ENCODE measurements at regions not wholly inside any gene's neighbourhood (a gene's known extent, or its start where the extent isn't known, plus 50 kb on each side); places are given as distances from the start of the nearest gene placed in this dataset.

DNA sequence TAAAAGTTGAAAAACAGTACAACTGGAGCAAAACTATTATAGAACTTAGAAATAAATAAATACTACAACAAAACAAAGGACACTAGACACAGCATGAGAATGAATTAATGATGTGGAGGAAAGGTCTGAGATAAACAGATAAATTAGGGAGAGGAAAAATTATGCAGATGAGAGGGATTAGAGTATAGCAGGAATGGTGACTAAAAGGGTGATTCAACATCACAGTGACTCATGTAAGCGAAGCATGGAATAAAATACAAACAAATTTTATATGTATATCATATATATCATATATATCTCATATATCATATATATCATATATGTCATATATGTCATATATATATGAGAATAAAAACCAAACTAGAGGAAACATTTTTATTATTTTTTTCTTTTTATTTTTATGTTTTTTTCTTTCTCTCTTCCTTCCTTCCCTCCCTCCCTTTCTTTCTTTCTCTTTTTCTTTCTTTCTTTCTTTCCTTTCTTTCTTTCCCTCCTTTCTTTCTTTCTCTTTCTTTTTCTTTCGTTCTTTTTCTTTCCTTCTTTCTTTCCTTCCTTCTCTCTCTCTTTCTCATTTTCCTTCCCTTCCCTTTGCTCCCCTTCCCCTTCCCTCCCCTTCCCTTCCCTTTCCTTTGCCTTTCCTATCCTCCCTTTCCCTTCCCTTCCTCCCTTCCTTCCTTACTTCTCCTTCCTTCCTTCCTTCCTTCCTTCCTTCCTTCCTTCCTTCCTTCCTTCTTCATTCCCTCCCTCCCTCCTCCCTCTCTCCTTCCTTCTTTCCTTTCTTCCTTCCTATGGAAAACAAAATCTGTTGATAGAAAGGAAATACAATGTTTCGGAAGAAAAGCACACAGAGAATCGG, 1014.6 kb downstream of the GRIK2 start:
- no peak for DNase-seq (ENCODE audit: low read depth in 2 of 2)

DNA sequence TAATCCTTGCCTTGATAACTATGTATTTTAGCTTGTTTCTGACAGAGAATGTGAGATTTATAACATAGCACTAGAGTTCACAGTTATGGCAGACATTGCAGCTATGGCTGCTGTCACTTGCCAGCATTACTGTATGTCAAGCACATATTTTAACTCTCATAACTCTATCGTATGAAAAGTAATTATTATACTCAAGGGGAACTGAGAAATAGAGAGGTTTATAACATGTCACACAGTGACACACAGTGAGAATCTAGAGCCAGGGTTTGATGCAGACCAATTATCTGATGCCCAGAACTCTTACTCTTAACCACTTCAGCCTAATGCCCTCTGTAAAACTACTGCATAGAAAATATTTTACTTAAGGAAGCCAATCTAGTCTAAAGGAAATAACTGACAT, 1012.4 kb downstream of the GRIK2 start:
- DNase-seq (ENCODE audit: low read depth in 2 of 2): no peak

DNA sequence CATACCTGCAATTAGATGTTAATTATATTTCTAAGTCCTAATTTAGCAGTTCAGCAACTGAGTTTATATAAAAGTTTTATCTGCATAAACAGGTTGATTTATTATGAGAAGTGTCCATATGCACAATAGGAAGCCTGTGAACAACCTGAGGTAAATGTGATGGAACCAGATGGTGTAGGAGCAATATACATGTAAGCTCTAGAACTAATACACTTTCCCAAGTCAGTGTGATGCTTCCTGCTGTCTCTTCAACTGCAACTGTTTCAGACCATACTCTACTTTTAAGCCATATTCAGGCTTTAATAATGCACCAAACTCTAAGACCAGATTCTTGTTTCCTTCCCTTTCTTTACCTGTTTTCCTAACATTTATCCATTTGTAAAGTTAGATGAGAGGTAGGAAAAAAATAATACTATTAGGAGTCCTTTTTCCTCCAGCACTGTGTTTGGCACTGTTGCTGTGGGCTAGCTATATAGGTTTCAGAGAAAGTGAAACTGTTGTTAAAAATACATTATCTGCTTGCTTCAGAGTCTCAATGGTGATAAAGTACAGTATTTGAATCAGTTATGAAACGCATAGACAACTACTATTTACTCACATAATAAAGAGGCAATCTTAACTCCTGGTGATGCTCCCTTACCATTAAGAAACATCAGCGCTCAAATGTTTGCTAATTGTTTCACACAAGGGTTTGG, 1009.3 kb downstream of the GRIK2 start:
- DNase-seq (ENCODE audit: low read depth in 2 of 2): no peak

DNA sequence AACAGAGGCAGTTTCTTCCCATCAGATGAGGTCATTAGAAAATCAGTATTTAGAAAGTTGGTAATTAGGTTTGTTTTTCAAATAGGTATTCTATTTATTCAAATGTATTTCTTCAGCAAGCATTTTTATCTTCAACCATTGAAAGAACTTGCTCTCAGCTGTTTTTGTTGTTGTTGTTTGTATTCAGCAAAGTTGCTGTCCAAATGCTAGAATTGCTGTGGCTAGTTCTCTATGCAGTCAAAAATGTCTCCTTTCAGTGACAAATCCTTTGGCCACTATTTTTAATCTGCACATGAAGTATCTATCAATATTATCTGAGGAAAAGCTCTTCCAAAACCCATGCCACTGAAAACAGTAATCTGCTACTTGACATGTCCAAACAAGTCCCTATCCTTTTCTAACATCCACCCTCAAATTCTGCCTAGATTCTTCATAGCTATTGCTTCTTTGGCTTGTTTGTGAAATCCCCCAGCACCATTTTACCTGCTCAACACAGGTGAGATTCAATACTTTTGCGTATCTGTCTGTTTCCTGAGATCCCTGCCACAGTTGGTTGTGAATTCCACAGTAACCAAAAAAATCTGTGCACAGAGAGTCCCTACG, 1005.4 kb downstream of the GRIK2 start:
- DNase-seq (ENCODE audit: low read depth in 2 of 2): no peak

DNA sequence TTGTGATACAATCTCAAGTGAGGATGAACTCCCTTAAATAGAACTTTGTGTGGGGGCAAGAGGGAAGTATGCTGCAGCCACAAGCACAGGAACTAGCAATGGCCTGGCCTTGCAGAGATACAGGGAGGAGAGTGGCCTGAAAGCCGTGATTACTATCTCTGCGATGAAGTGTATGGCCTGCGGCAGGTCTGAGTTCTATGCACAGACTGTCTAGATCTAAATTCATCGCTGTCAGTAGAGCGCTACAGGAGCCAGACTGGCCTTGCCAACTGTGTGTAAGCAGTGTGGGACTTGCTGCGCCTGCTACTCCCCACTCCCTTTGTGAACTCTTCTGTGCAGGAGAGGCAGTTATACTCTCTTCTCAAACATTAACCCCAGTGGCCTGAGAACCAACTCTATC, 997.0 kb downstream of the GRIK2 start:
- DNase-seq (ENCODE audit: low read depth in 2 of 2): no peak

DNA sequence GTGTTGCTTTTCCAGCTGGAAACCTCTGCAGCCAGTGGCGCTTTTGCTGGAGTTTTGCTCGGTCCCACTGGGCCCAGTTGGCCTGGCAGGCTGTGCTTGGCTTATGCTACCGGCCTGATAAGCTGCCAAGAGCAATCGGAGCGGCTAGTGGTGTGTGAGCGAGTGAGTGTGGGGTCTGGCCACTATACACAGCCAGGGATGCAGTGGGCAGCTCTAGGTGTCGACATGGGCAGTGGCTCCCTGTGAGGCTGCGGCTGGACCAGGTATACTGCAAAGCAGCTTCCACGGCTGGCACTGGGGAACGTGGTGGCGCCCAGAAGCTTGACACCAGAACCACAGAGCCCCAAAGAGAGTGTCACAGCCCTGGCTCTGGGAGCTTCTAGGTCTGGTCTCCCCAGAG, 996.5 kb downstream of the GRIK2 start:
- DNase-seq (ENCODE audit: low read depth in 2 of 2): no peak

DNA sequence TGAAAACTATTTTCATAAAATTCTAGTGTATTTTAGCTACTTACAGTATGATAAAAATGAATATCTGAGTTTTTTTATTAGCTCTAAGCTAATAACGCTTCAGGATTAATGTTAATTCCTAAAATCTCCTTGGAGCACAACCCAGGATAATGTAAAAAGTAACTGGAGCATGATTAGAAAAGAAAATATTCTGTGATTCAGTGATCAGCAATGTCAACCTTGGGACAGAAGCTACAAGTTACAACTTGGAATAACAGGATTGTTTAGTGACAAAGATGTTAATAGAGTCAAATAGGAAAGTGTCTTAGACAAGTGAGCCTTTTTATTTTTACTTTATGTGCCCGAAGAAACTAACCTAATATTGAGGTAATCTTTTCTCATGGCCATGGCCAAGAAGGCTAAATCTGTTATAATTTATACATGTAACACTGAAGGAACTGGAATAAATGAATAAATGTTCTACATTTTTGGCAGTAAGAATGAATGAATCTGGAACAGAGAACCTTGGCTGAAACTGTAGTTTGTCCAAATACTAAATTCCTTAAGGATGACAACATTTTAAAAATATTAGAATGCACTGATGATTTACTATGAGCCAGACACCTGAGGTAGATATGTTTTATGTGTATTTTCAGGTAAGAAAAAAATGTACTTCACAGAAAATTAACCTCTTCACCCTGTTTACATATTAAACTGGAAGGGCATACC, 994.0 kb downstream of the GRIK2 start:
- DNase-seq (ENCODE audit: low read depth in 2 of 2): no peak

DNA sequence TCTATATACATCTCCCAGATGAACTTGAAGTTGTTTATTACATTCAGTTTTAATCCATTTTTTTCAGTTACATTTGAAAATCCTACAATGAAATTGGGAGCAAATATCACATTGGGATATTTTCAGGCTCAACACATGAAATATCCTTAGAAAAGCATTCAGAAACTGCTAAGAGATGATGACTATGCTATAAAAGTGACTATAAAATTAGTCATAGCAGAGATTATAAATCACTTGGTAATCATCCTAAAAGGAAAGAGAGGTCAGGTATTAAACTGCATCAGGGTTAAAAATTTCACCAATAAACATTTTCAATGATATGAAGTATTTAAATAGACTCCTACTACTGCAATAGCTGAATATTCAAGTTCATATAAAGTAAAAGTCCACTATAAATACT, 987.7 kb downstream of the GRIK2 start:
- no peak for DNase-seq (ENCODE audit: low read depth in 2 of 2)

DNA sequence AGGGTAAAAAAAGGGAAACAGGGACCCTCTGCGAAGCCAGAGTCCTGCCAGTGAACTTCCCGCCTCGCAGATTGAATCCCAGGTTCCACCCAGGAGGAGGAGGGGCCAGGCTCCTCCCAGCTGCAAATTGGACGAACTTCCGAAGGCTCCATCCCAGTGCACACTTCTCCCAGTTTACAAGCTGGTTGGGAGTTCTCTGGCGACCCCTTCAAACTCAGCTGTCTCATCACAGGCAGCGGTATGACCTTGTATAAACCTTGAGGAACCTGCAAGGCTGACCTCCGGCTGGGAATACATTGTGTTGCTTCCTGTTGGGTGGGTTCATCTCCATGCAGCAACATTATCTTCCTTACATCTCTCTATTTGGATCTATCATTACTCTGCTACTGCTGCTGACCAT, 962.7 kb downstream of the GRIK2 start:
- no peak for DNase-seq (ENCODE audit: low read depth in 2 of 2)

DNA sequence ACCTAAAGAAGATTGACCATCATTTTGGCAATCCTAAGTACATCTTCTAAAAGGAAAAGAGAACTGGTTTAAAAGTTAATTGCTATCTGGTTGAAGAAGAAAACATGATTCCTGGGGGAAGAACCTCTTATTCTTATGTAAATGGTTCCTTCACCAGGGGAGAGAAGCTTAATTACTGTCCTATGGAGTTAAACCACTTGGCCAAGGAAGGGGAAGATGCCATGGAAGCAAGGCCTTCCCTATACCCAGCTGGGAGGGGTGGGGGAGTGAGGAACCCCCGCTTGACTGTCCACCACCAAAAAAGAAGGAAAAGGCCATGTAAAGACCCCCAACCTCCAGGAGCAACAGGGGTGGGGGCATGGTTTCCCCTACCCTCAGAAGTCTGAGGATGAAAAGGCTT, 962.1 kb downstream of the GRIK2 start:
- no peak for DNase-seq (ENCODE audit: low read depth in 2 of 2)

DNA sequence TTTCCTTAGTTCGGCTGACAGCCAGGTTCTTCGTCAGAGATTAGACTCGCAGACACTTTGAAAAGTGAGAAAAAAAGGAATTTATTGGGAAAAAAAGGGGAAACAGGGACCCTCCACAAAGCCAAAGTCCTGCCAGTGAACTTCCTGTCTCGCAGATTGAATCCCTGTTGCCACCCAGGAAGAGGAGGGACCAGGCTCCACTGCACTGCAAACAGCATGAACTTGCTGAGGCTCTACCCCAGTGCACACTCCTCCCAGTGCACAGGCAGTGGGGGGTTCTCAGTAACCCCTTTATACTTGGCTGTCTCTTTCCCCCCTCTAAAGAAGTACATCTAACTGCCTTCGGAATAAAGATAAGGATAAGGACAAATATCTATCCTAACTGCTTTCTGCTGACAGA, 959.0 kb downstream of the GRIK2 start:
- no peak for DNase-seq (ENCODE audit: low read depth in 2 of 2)

DNA sequence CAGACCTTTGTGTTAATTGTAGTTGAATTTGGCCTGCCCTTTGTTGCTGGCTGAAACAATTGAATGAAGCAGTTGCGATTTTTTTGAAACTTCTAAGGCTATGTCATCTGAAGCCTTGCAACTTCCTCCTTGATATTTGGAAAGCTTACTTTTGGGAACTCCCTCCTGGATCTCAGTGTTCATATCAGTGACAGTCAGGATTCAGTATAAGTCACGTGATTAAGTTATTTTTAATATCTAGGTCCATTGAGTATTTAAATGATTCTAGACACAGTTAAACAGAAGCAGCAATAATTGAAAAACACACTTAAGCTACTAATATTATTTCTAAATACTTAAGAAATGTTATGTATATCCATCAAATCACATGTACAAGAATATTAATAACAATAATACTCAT, 951.3 kb downstream of the GRIK2 start:
- no peak for DNase-seq (ENCODE audit: low read depth in 2 of 2)

DNA sequence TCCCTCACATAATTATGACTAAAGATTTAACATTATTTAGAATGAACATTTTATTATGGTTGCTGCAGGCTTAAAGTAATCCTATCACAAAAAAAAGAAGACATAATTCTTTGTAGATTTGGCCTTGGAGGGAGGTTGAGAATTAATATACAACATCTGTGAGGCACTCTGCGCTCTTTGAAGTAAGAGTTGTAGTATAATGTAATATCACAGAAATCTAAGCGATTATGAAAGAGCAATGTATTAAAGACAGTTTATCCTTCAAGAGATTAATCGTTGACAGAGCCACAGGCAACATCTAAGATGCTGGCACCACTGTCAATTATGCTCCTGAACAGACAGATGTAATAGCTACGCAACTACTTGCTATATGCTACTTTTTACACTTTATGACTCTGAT, 946.8 kb downstream of the GRIK2 start:
- no peak for DNase-seq (ENCODE audit: low read depth in 2 of 2)

DNA sequence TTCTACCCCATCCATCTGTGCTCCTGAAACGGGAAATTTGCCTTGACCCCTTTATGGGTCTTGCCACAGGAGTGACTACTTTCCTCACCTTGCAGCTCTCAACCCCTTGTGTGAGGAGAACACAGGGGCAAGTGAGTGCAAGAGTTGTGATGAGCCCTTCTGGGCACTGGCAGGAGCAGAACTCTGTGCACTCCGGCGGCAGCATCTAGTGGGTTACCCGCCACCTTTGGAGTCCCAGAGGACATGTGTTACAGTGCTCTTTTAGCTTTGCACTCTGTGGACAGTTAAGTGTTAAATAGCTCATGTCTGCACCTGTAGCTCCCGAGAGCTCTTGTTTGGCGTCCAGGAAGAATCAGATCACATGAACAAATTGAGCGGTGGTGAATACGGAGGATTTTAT, 940.2 kb downstream of the GRIK2 start:
- no peak for DNase-seq (ENCODE audit: low read depth in 2 of 2)

DNA sequence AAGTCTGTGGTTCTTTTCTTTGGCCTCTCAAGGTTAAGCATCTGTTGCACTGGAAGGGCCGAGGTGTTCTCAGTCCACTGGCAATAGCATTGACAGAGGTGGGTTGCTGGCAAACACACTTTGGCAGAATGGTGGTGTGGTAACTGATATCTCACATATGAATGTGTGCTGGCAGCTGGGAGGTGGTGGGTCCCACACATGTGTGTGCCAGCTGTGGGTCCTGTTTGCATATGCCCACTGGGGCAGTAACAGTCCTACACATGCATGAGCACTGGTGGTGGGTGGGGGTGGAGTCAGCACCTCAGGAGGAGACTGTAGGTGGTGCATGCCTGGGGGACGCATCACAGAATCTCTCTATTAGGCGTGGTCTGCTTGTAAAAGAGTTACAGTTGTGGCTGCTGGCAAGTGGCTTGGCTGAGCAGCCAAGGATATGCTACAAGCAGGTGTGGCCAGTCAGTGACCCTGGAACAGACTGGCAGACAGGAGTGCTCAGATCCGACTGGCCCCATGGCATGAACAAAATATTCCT, 934.3 kb downstream of the GRIK2 start:
- no peak for DNase-seq (ENCODE audit: low read depth in 2 of 2)

DNA sequence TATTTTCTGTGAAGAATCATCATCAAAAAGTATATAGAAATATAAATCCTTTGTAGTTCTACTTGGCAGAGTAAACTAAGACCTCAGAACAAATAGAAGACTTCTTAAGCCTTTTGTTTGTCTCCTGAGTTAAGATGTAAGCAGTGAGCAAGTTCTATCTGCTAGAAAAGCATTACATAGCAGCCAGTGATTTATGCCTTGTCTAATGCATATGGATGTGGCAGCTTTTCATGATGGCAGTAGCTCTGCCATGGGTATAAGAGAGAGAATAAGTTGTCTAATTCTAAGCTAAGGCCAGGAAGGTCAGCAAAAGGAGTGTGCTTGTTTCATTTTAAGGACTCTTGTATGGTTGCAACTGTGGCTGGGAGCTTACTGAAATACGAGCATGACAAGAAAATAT, 920.2 kb downstream of the GRIK2 start:
- no peak for DNase-seq (ENCODE audit: low read depth in 2 of 2)

DNA sequence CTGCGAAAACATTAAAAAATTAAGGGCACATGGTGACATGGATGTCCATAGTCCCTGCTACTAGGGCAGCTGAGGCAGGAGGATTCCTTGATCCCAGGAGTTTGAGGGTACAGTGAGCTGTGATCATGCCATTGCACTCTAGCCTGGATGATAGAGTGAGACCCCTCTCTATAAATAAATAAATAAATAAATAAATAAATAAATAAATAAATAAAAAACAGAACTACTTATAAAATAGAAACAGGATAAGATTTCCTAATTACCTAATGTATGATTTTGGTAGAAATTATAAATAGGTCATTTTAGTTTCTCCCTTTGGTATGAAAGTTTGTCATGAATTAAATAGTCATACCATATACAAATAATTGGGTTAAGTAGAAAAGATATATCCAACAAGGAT, 916.2 kb downstream of the GRIK2 start:
- DNase-seq (ENCODE audit: low read depth in 2 of 2): no peak

DNA sequence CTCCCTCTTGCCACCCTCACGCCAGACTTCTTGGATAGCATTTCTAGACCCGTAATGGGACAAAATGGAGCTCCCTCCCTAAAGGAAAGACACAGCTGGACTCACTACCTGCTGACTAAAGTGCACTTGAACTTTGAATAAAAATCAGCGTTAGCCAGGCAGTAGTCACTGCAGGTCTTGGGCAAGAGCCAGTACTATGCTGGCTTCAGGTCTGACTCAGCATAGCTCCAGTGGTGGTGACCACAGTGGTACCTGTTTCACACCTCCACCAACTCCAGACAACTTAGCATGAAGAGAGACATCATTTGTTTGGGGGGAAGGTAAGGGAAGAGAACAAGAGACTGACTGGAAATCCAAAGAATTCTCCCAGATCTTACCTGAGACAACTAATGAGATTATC, 906.8 kb downstream of the GRIK2 start:
- no peak for DNase-seq (ENCODE audit: low read depth in 2 of 2)

DNA sequence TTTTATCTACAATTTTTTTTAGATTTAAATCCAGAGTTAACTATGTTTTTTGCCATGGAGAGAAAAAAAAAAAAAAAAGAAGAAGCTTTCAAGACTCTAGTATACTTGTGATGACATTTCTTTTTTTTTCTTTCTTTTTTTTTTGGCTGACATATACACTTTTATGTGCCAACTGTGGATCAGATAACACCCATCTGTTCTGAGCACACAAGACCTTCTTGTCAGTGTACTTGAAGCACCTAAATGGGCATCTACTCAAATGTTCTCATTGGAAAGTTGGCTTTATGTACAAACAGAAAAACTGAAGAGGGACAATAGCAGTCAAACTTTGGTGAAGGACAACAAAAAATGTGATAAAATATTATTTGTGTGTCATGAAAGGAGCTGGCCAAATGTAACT, 904.5 kb downstream of the GRIK2 start:
- no peak for DNase-seq (ENCODE audit: low read depth in 2 of 2)

Data from stimulated activated CD4-positive, alpha-beta T cell treated with anti-CD3 and anti-CD28 coated beads, Interleukin-4, amount 100 ng/mL, for 48 hours (primary cell).